HEK293 (cell line): ENCODE measurements at regions not wholly inside any gene's neighbourhood (a gene's known extent, or its start where the extent isn't known, plus 50 kb on each side); places are given as distances from the start of the nearest gene placed in this dataset.

Experiments used
- CTCF ChIA-PET: fragments of 350-600 bp; formaldehyde crosslinking; extraction: SDS; loops from one replicate; lab custom pipeline; 2021; ENCODE audit warnings: antibody characterized with exemption; lab: Yijun Ruan, JAX
- POLR2A ChIA-PET: fragments of 300-600 bp; formaldehyde crosslinking; extraction: SDS; loops from one replicate; lab custom pipeline; 2020; ENCODE audit warnings: antibody characterized with exemption, inconsistent platforms; lab: Yijun Ruan, JAX
- H3K27ac ChIP-seq: fragments of 200-500 bp; sonication (Bioruptor generic); 2 replicates; pipeline ENCODE4 v1.5.1; 2014; ENCODE audit warnings: low read depth, low read length, control low read depth, inconsistent platforms; ENCODE audit errors: extremely low read depth
- H3K36me3 ChIP-seq, 2 experiments: fragments of 200-500 bp in 1 of 2; sonication (Bioruptor generic) in 1 of 2; 1 replicate in 1 of 2; 2 replicates in 1 of 2; pipeline ENCODE4 v1.5.1; 2014 to 2017; ENCODE audit warnings: inconsistent platforms in 2 of 2, low read length in 2 of 2; ENCODE audit not compliant: control insufficient read depth in 2 of 2, insufficient read depth in 1 of 2
- H3K4me1 ChIP-seq: fragments of 200-500 bp; sonication (Bioruptor generic); 2 replicates; pipeline ENCODE4 v1.5.1; 2014; ENCODE audit warnings: mild to moderate bottlenecking, low read length, inconsistent platforms; ENCODE audit not compliant: control insufficient read depth, insufficient read depth
- H3K4me3 ChIP-seq: 2 replicates; pipeline ENCODE4 v1.5.1; 2011; ENCODE audit warnings: low read depth, mild to moderate bottlenecking, control low read depth, low read length, moderate library complexity
- H3K9me3 ChIP-seq: fragments of 200-500 bp; sonication (Bioruptor generic); 2 replicates; pipeline ENCODE4 v1.5.1; 2014; ENCODE audit warnings: low read depth, low read length, inconsistent platforms; ENCODE audit not compliant: control insufficient read depth, insufficient read depth
- BCL11A ChIP-seq: fragments of 450-650 bp; formaldehyde crosslinking; IDR thresholded peaks from 2 replicates; pipeline ENCODE4 v1.5.1; 2016; ENCODE audit warnings: low read depth, missing biosample characterization, missing genetic modification characterization
- HOXA7 ChIP-seq: sonication (generic); formaldehyde crosslinking; IDR thresholded peaks from 2 replicates; pipeline ENCODE4 v1.8.1; 2022; ENCODE audit warnings: missing genetic modification reagents, borderline replicate concordance
- KLF16 ChIP-seq: fragments of 450-650 bp; formaldehyde crosslinking; IDR thresholded peaks from 2 replicates; pipeline ENCODE4 v1.5.1; 2017; ENCODE audit warnings: missing biosample characterization, missing genetic modification characterization
- MEIS1 ChIP-seq: sonication (generic); formaldehyde crosslinking; IDR thresholded peaks from 2 replicates; pipeline ENCODE4 v1.8.1; 2022; ENCODE audit warnings: missing genetic modification reagents, mild to moderate bottlenecking, borderline replicate concordance
- RBAK ChIP-seq: fragments of 450-650 bp; formaldehyde crosslinking; IDR thresholded peaks from 2 replicates; pipeline ENCODE4 v1.5.1; 2016; ENCODE audit warnings: missing biosample characterization, missing genetic modification characterization
- TCF7L2 ChIP-seq: IDR thresholded peaks from 2 replicates; pipeline ENCODE4 v1.6.1; 2011; ENCODE audit warnings: low read depth, mild to moderate bottlenecking, inconsistent platforms, low read length, moderate library complexity, borderline replicate concordance
- YY2 ChIP-seq: fragments of 450-650 bp; formaldehyde crosslinking; IDR thresholded peaks from 2 replicates; pipeline ENCODE4 v1.5.1; 2016; ENCODE audit warnings: missing biosample characterization, missing genetic modification characterization
- ZBTB26 ChIP-seq: fragments of 450-650 bp; formaldehyde crosslinking; optimal IDR thresholded peaks from 2 replicates; pipeline ENCODE3; 2016; ENCODE audit warnings: missing biosample characterization, mild to moderate bottlenecking, missing genetic modification characterization
- ZFHX2 ChIP-seq: fragments of 450-650 bp; formaldehyde crosslinking; conservative IDR thresholded peaks from 2 replicates; pipeline ENCODE4 v1.5.1; 2016; ENCODE audit warnings: missing biosample characterization, missing genetic modification characterization
- ZFP37 ChIP-seq: fragments of 450-650 bp; formaldehyde crosslinking; IDR thresholded peaks from 2 replicates; pipeline ENCODE4 v1.5.1; 2016; ENCODE audit warnings: missing biosample characterization, missing genetic modification characterization
- ZNF184 ChIP-seq: fragments of 450-650 bp; IDR thresholded peaks from 2 replicates; pipeline ENCODE4 v1.5.1; 2018; ENCODE audit warnings: missing biosample characterization, mild to moderate bottlenecking, missing genetic modification characterization
- ZNF239 ChIP-seq: fragments of 450-650 bp; formaldehyde crosslinking; IDR thresholded peaks from 2 replicates; pipeline ENCODE4 v1.5.1; 2016; ENCODE audit warnings: missing biosample characterization, missing genetic modification characterization
- ZNF394 ChIP-seq: fragments of 450-650 bp; formaldehyde crosslinking; IDR thresholded peaks from 2 replicates; pipeline ENCODE4 v1.5.1; 2016; ENCODE audit warnings: missing biosample characterization, missing genetic modification characterization, mild to moderate bottlenecking, moderate library complexity, borderline replicate concordance
- ZNF521 ChIP-seq: fragments of 450-650 bp; formaldehyde crosslinking; IDR thresholded peaks from 2 replicates; pipeline ENCODE4 v1.5.1; 2017; ENCODE audit warnings: missing biosample characterization, mild to moderate bottlenecking, missing genetic modification characterization
- ZNF555 ChIP-seq: fragments of 450-650 bp; formaldehyde crosslinking; conservative IDR thresholded peaks from 2 replicates; pipeline ENCODE4 v1.5.1; 2017; ENCODE audit warnings: missing biosample characterization, mild to moderate bottlenecking, missing genetic modification characterization, inconsistent platforms
- ZNF585B ChIP-seq: fragments of 450-650 bp; formaldehyde crosslinking; IDR thresholded peaks from 2 replicates; pipeline ENCODE4 v1.5.1; 2016; ENCODE audit warnings: missing biosample characterization, missing genetic modification characterization
- ZNF654 ChIP-seq: fragments of 450-650 bp; formaldehyde crosslinking; IDR thresholded peaks from 2 replicates; pipeline ENCODE4 v1.5.1; 2016; ENCODE audit warnings: low read depth, missing biosample characterization, missing genetic modification characterization
- ZSCAN18 ChIP-seq: fragments of 450-650 bp; formaldehyde crosslinking; IDR thresholded peaks from 2 replicates; pipeline ENCODE4 v1.5.1; 2016; ENCODE audit warnings: missing biosample characterization, missing genetic modification characterization
- TF ChIP-seq, protein P1 (sequence below): fragments of 450-650 bp; formaldehyde crosslinking; IDR thresholded peaks from 2 replicates; pipeline ENCODE4 v1.5.1; 2016; ENCODE audit warnings: missing biosample characterization, missing genetic modification characterization
- TF ChIP-seq, protein P2 (sequence below): fragments of 450-650 bp; formaldehyde crosslinking; IDR thresholded peaks from 2 replicates; pipeline ENCODE4 v1.5.1; 2016; ENCODE audit warnings: missing biosample characterization, missing genetic modification characterization
- TF ChIP-seq, protein P3 (sequence below): fragments of 450-650 bp; IDR thresholded peaks from 2 replicates; pipeline ENCODE4 v1.5.1; 2018; ENCODE audit warnings: missing biosample characterization, missing genetic modification characterization

GRCh38 chr3:70556056-70556455, 243.6 kb upstream of the MDFIC2 start (continued):
- TF ChIP-seq RBAK (tag by site-specific recombination) = no peak

GRCh38 chr3:70554170-70554569, 241.7 kb upstream of the MDFIC2 start:
- H3K9me3 ChIP-seq = no peaks in the 10 kb centered on the region
- no peak overlapping the region for H3K4me3 ChIP-seq
- POLR2A ChIA-PET = no interaction called here
- TF ChIP-seq ZNF654 (tag by site-specific recombination) (no peak), RBAK (tag by site-specific recombination) (no peak), HOXA7 (CRISPR knock-in tag) (no peak), ZNF184 (tag by site-specific recombination) (no peak), ZNF394 (tag by site-specific recombination) (no peak), YY2 (tag by site-specific recombination) (no peak)
- TF ChIP-seq, protein P1, sequence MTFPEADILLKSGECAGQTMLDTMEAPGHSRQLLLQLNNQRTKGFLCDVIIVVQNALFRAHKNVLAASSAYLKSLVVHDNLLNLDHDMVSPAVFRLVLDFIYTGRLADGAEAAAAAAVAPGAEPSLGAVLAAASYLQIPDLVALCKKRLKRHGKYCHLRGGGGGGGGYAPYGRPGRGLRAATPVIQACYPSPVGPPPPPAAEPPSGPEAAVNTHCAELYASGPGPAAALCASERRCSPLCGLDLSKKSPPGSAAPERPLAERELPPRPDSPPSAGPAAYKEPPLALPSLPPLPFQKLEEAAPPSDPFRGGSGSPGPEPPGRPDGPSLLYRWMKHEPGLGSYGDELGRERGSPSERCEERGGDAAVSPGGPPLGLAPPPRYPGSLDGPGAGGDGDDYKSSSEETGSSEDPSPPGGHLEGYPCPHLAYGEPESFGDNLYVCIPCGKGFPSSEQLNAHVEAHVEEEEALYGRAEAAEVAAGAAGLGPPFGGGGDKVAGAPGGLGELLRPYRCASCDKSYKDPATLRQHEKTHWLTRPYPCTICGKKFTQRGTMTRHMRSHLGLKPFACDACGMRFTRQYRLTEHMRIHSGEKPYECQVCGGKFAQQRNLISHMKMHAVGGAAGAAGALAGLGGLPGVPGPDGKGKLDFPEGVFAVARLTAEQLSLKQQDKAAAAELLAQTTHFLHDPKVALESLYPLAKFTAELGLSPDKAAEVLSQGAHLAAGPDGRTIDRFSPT (tag by site-specific recombination) = no peak
- CTCF ChIA-PET = no interaction called here
- H3K36me3 ChIP-seq = no peaks in the 10 kb centered on the region
- no peaks in the 10 kb centered on the region for H3K4me1 ChIP-seq
- H3K27ac ChIP-seq = no peak overlapping the region

DNA sequence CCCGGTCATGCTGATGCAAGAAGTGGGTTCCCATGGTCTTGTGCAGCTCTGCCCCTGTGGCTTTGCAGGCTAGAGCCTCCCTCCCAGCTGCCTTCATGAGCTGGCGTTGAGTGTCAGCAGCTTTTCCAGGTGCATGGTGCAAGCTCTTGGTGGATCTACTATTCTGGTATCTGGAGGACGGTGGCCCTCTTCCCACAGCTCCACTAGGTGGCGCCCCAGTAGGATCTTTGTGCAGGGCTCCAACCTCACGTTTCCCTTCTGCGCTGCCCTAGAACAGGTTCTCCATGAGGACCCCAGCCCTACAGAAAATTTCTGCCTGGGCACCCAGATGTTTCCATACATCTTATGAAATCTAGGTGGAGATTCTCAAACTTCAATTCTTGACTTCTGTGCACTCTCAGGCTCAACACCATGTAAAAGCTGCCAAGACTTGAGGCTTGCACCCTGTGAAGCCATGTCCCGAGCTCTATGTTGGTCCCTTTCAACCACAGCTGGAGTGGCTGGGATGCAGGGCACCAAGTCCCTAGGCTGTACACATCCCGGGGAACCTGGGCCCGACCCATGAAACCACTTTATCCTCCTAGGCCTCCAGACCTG, 238.4 kb upstream of the MDFIC2 start:
- Histone ChIP-seq H3K9me3 (no peaks in the 10 kb centered on the region), H3K36me3 (no peaks in the 10 kb centered on the region), H3K4me1 (no peaks in the 10 kb centered on the region), H3K4me3 (no peak overlapping the region), H3K27ac (no peak overlapping the region)
- TF ChIP-seq, protein P1 (tag by site-specific recombination) = no peak
- no peak for TF ChIP-seq ZBTB26 (tag by site-specific recombination)
- TF ChIP-seq ZNF654 (tag by site-specific recombination) = peak; percentile 59
- no peak for TF ChIP-seq ZFHX2 (tag by site-specific recombination)
- TF ChIP-seq ZNF585B (tag by site-specific recombination) = peak; percentile 62; the same call in 1 of the 2 replicates
- no peak for TF ChIP-seq ZSCAN18 (tag by site-specific recombination)
- TF ChIP-seq, protein P2, sequence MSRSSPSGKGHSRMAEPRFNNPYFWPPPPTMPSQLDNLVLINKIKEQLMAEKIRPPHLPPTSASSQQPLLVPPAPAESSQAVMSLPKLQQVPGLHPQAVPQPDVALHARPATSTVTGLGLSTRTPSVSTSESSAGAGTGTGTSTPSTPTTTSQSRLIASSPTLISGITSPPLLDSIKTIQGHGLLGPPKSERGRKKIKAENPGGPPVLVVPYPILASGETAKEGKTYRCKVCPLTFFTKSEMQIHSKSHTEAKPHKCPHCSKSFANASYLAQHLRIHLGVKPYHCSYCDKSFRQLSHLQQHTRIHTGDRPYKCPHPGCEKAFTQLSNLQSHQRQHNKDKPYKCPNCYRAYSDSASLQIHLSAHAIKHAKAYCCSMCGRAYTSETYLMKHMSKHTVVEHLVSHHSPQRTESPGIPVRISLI (tag by site-specific recombination) = no peak
- TF ChIP-seq ZFP37 (tag by site-specific recombination) = no peak
- no peak for TF ChIP-seq ZNF239 (tag by site-specific recombination)
- no peak for TF ChIP-seq TCF7L2
- TF ChIP-seq ZNF555 (tag by site-specific recombination) = no peak
- no peak for TF ChIP-seq ZNF521 (tag by site-specific recombination)
- TF ChIP-seq MEIS1 (CRISPR knock-in tag) = no peak
- TF ChIP-seq BCL11A (tag by site-specific recombination) = no peak
- TF ChIP-seq KLF16 (tag by site-specific recombination) = no peak
- TF ChIP-seq, protein P3, sequence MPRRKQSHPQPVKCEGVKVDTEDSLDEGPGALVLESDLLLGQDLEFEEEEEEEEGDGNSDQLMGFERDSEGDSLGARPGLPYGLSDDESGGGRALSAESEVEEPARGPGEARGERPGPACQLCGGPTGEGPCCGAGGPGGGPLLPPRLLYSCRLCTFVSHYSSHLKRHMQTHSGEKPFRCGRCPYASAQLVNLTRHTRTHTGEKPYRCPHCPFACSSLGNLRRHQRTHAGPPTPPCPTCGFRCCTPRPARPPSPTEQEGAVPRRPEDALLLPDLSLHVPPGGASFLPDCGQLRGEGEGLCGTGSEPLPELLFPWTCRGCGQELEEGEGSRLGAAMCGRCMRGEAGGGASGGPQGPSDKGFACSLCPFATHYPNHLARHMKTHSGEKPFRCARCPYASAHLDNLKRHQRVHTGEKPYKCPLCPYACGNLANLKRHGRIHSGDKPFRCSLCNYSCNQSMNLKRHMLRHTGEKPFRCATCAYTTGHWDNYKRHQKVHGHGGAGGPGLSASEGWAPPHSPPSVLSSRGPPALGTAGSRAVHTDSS (tag by site-specific recombination) = no peak
- POLR2A ChIA-PET = no interaction called here
- CTCF ChIA-PET = interaction anchor here (0.5 to 1.7 kb wide), 29 partner anchors 12 to 1131 kb away, joined by 3 to 5 read pairs (median 3); no protein-coding TSS in a partner anchor
